ENCODE measurements at regions not wholly inside any gene's neighbourhood (a gene's known extent, or its start where the extent isn't known, plus 50 kb on each side); places are given as distances from the start of the nearest gene placed in this dataset.
"Not testable (repeated sequence)": the region's sequence is repeated elsewhere in the genome, so short reads cannot be mapped to it uniquely, and the experiment has no call there.

- not testable (repeated sequence) for DNase-seq
These were observed 106.9 kb downstream of the APTX start for GRCh38 chr9:32894485-32894884.

- no peak for DNase-seq
These were observed 102.2 kb downstream of the APTX start for GRCh38 chr9:32899181-32899580.

- no peak for DNase-seq
These were observed 101.7 kb downstream of the APTX start for GRCh38 chr9:32899761-32900160.

- DNase-seq: no peak
These were observed 95.2 kb downstream of the APTX start for GRCh38 chr9:32906213-32906612.

- no peak for DNase-seq
These were observed 85.6 kb downstream of the APTX start for GRCh38 chr9:32915802-32916201.

GRCh38 chr9:32918628-32919027 is 82.8 kb downstream of the APTX start:
- no peak for DNase-seq
